Natural killer cell (primary cell): ENCODE measurements at regions not wholly inside any gene's neighbourhood (a gene's known extent, or its start where the extent isn't known, plus 50 kb on each side); places are given as distances from the start of the nearest gene placed in this dataset.

ENCODE experiments used
- ATAC-seq, 3 donors: fragments of 150-1000 bp in 2 of 3; fragments of 200-7000 bp in 1 of 3; cut with Tn5 transposase; 1 replicate in 1 of 3; 2 replicates in 2 of 3; pipeline ENCODE4 v1.10.0; 2021; ENCODE audit warnings: mild to moderate bottlenecking in 2 of 3, moderate library complexity in 2 of 3
- DNase-seq, 2 donors: peaks; one replicate each; pipeline versions ENCODE4 v3.0.0 to v3.0.0-alpha.2; 2013 to 2021; ENCODE audit warnings: mixed read lengths in 1 of 2
- H3K27ac ChIP-seq: one replicate; pipeline ENCODE4 v1.5.1; 2013; ENCODE audit warnings: mild to moderate bottlenecking, low read length
- H3K27me3 ChIP-seq: one replicate; pipeline ENCODE4 v1.6.1; 2013; ENCODE audit warnings: low read length; ENCODE audit not compliant: control insufficient read depth, insufficient read depth
- H3K36me3 ChIP-seq: one replicate; pipeline ENCODE4 v1.6.1; 2013; ENCODE audit warnings: low read length; ENCODE audit not compliant: control insufficient read depth, insufficient read depth
- H3K4me1 ChIP-seq: one replicate; pipeline ENCODE4 v1.6.1; 2013; ENCODE audit warnings: low read length; ENCODE audit not compliant: control insufficient read depth, insufficient read depth
- H3K4me3 ChIP-seq: one replicate; pipeline ENCODE4 v1.5.1; 2013; ENCODE audit warnings: low read length
- H3K9me3 ChIP-seq: one replicate; pipeline ENCODE4 v1.6.1; 2013; ENCODE audit warnings: low read length; ENCODE audit not compliant: control insufficient read depth, insufficient read depth
- H3K27ac Mint-ChIP-seq, 2 donors: one replicate each; pipeline ENCODE4 v1.8.0; 2022; ENCODE audit warnings: mild to moderate bottlenecking in 2 of 2, mixed read lengths in 2 of 2, moderate library complexity in 1 of 2
- H3K27me3 Mint-ChIP-seq, 2 donors: one replicate each; pipeline ENCODE4 v1.8.0; 2022; ENCODE audit warnings: low read depth in 2 of 2, mixed read lengths in 2 of 2
- H3K36me3 Mint-ChIP-seq: one replicate; pipeline ENCODE4 v1.8.0; 2022; ENCODE audit warnings: mixed read lengths
- H3K4me1 Mint-ChIP-seq, 2 donors: one replicate each; pipeline ENCODE4 v1.8.0; 2022; ENCODE audit warnings: mixed read lengths in 2 of 2
- H3K4me3 Mint-ChIP-seq: one replicate; pipeline ENCODE4 v1.8.0; 2022; ENCODE audit warnings: mild to moderate bottlenecking, moderate library complexity, mixed read lengths
- H3K9me3 Mint-ChIP-seq, 2 donors: one replicate each; pipeline ENCODE4 v1.8.0; 2022; ENCODE audit warnings: mixed read lengths in 2 of 2
- CTCF ChIP-seq: fragments of 200-600 bp; IDR thresholded peaks from one replicate; pipeline ENCODE4 v1.8.0; 2022; ENCODE audit warnings: antibody characterized with exemption
- WGBS: methylation state at CpG from one replicate; pipeline ENCODE4 v1.1.7; 2013; ENCODE audit warnings: missing lambda C conversion rate; ENCODE audit not compliant: insufficient coverage; 5-methylcytosine and 5-hydroxymethylcytosine counted together
- intact Hi-C: fragments of 100-400 bp; cut with micrococcal nuclease; formaldehyde crosslinking; loops from one replicate; pipeline ENCODE4 v1.14.2; 2022

- Mint-ChIP-seq H3K27ac (no peak overlapping the region), H3K4me3 (no peak overlapping the region), H3K4me1 (no peaks in the 10 kb centered on the region), H3K27me3 (no peaks in the 10 kb centered on the region), H3K9me3 (peaks cover 0 to 3% of the 10 kb centered on the region in 2 donors), H3K36me3 (no peaks in the 10 kb centered on the region)
- intact Hi-C loops, result no loop called here
- no peaks in the 10 kb centered on the region for H3K27me3 ChIP-seq
- WGBS, result 94% methylated on average over 14 of the region's 14 CpGs
- TF ChIP-seq CTCF, result no peak
- H3K36me3 ChIP-seq, result no peaks in the 10 kb centered on the region
- H3K9me3 ChIP-seq, result peaks cover 4% of the 10 kb centered on the region
- no peak overlapping the region for H3K27ac ChIP-seq
- no peaks in the 10 kb centered on the region for H3K4me1 ChIP-seq
- ATAC-seq, result no peak
- H3K4me3 ChIP-seq, result no peak overlapping the region
- no peak for DNase-seq
Measured at GRCh38 chr11:38503876-38504275, 1905.8 kb upstream of the RAG2 start.

- ATAC-seq, result no peak
- no peak for TF ChIP-seq CTCF
- intact Hi-C loops, result no loop called here
Measured at GRCh38 chr11:38498721-38499120, 1900.7 kb upstream of the RAG2 start.

GRCh38 chr11:38491986-38492385, 1894.0 kb upstream of the RAG2 start:
- ATAC-seq (no peak), DNase-seq (no peak)
- H3K27ac ChIP-seq, result no peak overlapping the region
- Mint-ChIP-seq H3K9me3 (peaks cover 2 to 5% of the 10 kb centered on the region in 2 donors), H3K4me1 (no peaks in the 10 kb centered on the region), H3K4me3 (no peak overlapping the region), H3K27me3 (no peaks in the 10 kb centered on the region), H3K27ac (no peak overlapping the region), H3K36me3 (no peaks in the 10 kb centered on the region)
- no peaks in the 10 kb centered on the region for H3K27me3 ChIP-seq
- no peaks in the 10 kb centered on the region for H3K4me1 ChIP-seq
- no peak overlapping the region for H3K4me3 ChIP-seq
- intact Hi-C loops, result no loop called here
- H3K36me3 ChIP-seq, result no peaks in the 10 kb centered on the region
- WGBS, result 82% methylated on average over 2 of the region's 2 CpGs
- no peaks in the 10 kb centered on the region for H3K9me3 ChIP-seq
- TF ChIP-seq CTCF, result no peak

More at GRCh38 chr11:38498721-38499120, 1900.7 kb upstream of the RAG2 start:
- Mint-ChIP-seq H3K27ac (no peak overlapping the region), H3K36me3 (no peaks in the 10 kb centered on the region), H3K4me3 (no peak overlapping the region), H3K27me3 (no peaks in the 10 kb centered on the region), H3K9me3 (peaks cover 0 to 3% of the 10 kb centered on the region in 2 donors), H3K4me1 (no peaks in the 10 kb centered on the region)
- Histone ChIP-seq H3K36me3 (no peaks in the 10 kb centered on the region), H3K27ac (no peak overlapping the region), H3K9me3 (peaks cover 4% of the 10 kb centered on the region), H3K4me1 (no peaks in the 10 kb centered on the region), H3K4me3 (no peak overlapping the region), H3K27me3 (no peaks in the 10 kb centered on the region)
- WGBS, result 88% methylated on average over 6 of the region's 6 CpGs
- DNase-seq, result no peak

- Histone ChIP-seq H3K9me3 (no peaks in the 10 kb centered on the region), H3K27ac (no peak overlapping the region), H3K4me1 (no peaks in the 10 kb centered on the region), H3K27me3 (no peaks in the 10 kb centered on the region), H3K36me3 (no peaks in the 10 kb centered on the region), H3K4me3 (no peak overlapping the region)
- intact Hi-C loops, result no loop called here
- TF ChIP-seq CTCF, result no peak
- DNase-seq (no peak), ATAC-seq (no peak)
- Mint-ChIP-seq H3K36me3 (no peaks in the 10 kb centered on the region), H3K9me3 (peaks cover 0 to 3% of the 10 kb centered on the region in 2 donors), H3K27ac (no peak overlapping the region), H3K4me3 (no peak overlapping the region), H3K27me3 (no peaks in the 10 kb centered on the region), H3K4me1 (no peaks in the 10 kb centered on the region)
- 93% methylated on average over 12 of the region's 12 CpGs for WGBS
Measured at GRCh38 chr11:38481391-38481790, 1883.4 kb upstream of the RAG2 start.
